ENCODE measurements at regions not wholly inside any gene's neighbourhood (a gene's known extent, or its start where the extent isn't known, plus 50 kb on each side); places are given as distances from the start of the nearest gene placed in this dataset.

DNA sequence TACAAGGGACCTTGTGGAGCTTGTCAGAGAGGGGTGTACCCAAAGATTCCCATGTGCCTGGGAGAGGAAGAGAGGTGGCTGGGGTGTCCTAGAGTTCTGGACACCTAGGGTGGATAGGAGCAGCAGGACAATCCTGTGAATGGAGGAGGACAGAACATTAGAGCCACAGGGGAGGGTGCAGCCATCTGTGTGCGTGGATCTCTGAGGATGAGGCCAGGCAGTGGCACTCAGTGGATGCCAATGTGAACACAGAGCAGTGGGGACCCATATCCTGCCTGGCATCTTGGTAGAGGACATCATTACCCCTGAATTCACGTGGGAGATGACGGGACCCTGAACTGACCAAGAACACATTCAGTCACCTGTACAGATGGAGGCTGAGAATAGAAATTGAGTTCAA, 205.3 kb downstream of the CD83 start:
- Histone ChIP-seq H3K27ac (no peak overlapping the region), H3K9me3 (no peaks in the 10 kb centered on the region), H3K27me3 (no peaks in the 10 kb centered on the region), H3K36me3 (no peaks in the 10 kb centered on the region), H3K4me3 (no peak overlapping the region), H3K4me1 (no peaks in the 10 kb centered on the region)
- WGBS, 2 donors, result 83 to 97% methylated on average over 3 of the region's 3 CpGs
- DNase-seq (no peak), ATAC-seq (ENCODE audit: low FRiP score in 2 of 2) (no peak)
- TF ChIP-seq POLR2A (IDR thresholded peaks at IDR 0.05) (no peak), POLR2AphosphoS5 (IDR thresholded peaks at IDR 0.05) (no peak), EP300 (IDR thresholded peaks at IDR 0.05) (no peak)
- TF ChIP-seq, protein P1, sequence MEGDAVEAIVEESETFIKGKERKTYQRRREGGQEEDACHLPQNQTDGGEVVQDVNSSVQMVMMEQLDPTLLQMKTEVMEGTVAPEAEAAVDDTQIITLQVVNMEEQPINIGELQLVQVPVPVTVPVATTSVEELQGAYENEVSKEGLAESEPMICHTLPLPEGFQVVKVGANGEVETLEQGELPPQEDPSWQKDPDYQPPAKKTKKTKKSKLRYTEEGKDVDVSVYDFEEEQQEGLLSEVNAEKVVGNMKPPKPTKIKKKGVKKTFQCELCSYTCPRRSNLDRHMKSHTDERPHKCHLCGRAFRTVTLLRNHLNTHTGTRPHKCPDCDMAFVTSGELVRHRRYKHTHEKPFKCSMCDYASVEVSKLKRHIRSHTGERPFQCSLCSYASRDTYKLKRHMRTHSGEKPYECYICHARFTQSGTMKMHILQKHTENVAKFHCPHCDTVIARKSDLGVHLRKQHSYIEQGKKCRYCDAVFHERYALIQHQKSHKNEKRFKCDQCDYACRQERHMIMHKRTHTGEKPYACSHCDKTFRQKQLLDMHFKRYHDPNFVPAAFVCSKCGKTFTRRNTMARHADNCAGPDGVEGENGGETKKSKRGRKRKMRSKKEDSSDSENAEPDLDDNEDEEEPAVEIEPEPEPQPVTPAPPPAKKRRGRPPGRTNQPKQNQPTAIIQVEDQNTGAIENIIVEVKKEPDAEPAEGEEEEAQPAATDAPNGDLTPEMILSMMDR (IDR thresholded peaks at IDR 0.05), result no peak

DNA sequence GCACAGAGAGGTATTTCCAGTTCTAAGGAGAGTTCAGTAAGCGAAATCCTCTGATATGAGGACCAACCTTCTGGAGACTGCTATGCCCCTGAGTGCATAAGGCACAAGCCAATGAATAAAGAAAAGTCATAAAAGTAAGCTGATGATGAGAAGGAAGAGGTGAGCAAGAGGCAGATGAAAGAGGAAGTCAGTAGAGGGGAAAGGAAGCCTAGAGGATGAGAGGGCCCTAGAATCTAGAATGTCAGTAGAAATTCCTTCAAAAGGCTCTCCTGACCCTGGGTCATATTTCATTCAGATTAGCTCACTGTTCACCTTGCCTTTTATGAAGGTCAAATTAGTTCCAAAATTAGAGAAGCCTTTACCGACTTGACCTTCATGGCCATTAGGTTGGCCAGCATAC, 209.2 kb downstream of the CD83 start:
- TF ChIP-seq EP300 (IDR thresholded peaks at IDR 0.05) (no peak), POLR2A (IDR thresholded peaks at IDR 0.05) (no peak), POLR2AphosphoS5 (IDR thresholded peaks at IDR 0.05) (no peak)
- TF ChIP-seq, protein P1 (IDR thresholded peaks at IDR 0.05), result no peak
- no peak for DNase-seq
- WGBS, 2 donors, result 82 to 89% methylated on average over 2 of the region's 2 CpGs
- no peak overlapping the region for H3K4me3 ChIP-seq
- no peaks in the 10 kb centered on the region for H3K4me1 ChIP-seq
- no peak for ATAC-seq (ENCODE audit: low FRiP score in 2 of 2)
- H3K27ac ChIP-seq, result no peak overlapping the region
- H3K9me3 ChIP-seq, result no peaks in the 10 kb centered on the region
- H3K36me3 ChIP-seq, result no peaks in the 10 kb centered on the region
- H3K27me3 ChIP-seq, result no peaks in the 10 kb centered on the region

DNA sequence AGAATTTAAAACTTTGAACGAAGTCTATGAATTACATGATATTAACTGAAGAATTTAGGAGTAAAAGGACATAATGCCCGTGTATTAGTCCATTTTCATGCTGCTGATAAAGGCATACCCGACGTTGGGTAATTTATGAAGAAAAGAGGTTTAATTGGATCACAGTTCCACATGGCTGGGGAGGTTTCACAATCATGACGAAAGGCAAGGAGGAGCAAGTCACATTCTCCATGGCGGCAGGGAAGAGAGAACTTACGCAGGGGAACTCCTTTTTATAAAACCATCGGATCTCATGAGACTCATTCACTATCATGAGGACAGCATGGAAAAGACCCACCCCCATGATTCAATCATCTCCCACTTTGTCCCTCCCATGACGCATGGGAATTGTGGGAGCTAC, 210.6 kb downstream of the CD83 start:
- Histone ChIP-seq H3K9me3 (no peaks in the 10 kb centered on the region), H3K27ac (no peak overlapping the region), H3K4me3 (no peak overlapping the region), H3K36me3 (no peaks in the 10 kb centered on the region), H3K27me3 (no peaks in the 10 kb centered on the region), H3K4me1 (no peaks in the 10 kb centered on the region)
- ATAC-seq (ENCODE audit: low FRiP score in 2 of 2), result peak in 1 of 2 donors; percentile 21
- 92 to 94% methylated on average over 9 of the region's 9 CpGs for WGBS, 2 donors
- DNase-seq, result no peak
- no peak for TF ChIP-seq POLR2A (IDR thresholded peaks at IDR 0.05)
- TF ChIP-seq POLR2AphosphoS5 (IDR thresholded peaks at IDR 0.05), result no peak
- TF ChIP-seq, protein P1 (IDR thresholded peaks at IDR 0.05), result no peak
- TF ChIP-seq EP300 (IDR thresholded peaks at IDR 0.05), result no peak

DNA sequence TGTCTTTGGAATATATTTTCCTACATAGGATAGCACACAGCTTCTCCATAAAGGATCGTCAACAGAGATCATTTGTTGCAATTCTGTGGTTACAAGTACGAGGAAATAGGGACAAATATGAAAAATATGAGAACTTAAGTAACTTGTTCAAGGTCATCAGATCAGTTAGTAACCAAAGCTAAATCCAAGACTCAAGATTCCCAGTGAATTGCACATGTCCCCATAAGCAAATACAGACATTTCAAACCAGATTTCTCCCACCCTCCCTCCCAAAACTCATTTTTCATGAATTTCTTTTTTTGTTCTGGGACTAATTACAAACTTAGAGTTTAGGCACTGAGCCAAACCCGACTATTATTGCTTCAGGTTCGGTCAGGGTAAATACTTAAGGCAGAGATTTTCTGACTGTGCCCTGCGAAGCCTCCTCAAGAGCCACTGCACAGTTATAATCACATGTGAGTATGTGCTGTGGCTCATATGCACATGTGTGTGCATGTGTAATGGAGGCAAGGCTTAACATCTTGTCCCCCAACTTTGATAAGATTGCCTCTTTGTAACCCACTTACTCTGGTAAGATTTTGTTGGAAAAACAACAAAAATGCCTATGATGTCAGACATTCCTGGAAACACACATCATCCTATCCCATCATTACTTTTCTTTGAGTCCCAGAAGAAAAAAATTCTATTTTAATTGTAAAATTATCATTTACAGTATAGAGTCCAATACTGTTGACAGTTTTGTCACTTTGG, 216.2 kb downstream of the CD83 start:
- TF ChIP-seq EP300 (IDR thresholded peaks at IDR 0.05) (no peak), POLR2AphosphoS5 (IDR thresholded peaks at IDR 0.05) (no peak), POLR2A (IDR thresholded peaks at IDR 0.05) (no peak)
- TF ChIP-seq, protein P1 (IDR thresholded peaks at IDR 0.05), result no peak
- Histone ChIP-seq H3K27me3 (no peaks in the 10 kb centered on the region), H3K27ac (no peak overlapping the region), H3K9me3 (no peaks in the 10 kb centered on the region), H3K36me3 (no peaks in the 10 kb centered on the region), H3K4me3 (no peak overlapping the region), H3K4me1 (peaks cover 0 to 6% (median 0%) of the 10 kb centered on the region in 4 donors)
- WGBS, 2 donors, result 39 to 46% methylated on average over 5 of the region's 5 CpGs
- no peak for ATAC-seq (ENCODE audit: low FRiP score in 2 of 2)
- no peak for DNase-seq

DNA sequence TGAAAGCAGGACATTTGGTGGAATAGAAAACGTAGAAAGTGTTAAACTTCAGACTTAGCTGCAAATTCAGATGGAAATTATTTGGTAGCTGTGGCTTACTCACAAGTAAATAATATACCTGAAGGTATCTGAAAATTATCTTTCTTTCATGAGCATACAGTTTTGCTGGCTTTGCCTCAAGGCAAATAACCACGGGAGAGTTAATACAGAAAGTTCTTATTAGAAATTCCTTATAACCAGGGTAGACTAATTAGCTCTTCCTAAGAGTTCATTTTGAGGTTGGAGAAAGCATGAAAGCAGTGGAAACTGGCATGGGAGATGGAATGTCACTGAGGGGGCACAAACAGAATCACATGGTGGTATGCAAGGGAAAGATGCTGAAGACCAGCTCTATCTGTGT, 217.5 kb downstream of the CD83 start:
- 89 to 91% methylated on average over 2 of the region's 2 CpGs for WGBS, 2 donors
- no peak for ATAC-seq (ENCODE audit: low FRiP score in 2 of 2)
- H3K4me1 ChIP-seq, result peaks cover 0 to 6% (median 1%) of the 10 kb centered on the region in 4 donors
- no peak for DNase-seq
- H3K9me3 ChIP-seq, result no peaks in the 10 kb centered on the region
- H3K4me3 ChIP-seq, result no peak overlapping the region
- H3K36me3 ChIP-seq, result no peaks in the 10 kb centered on the region
- no peak overlapping the region for H3K27ac ChIP-seq
- no peak for TF ChIP-seq POLR2A (IDR thresholded peaks at IDR 0.05)
- TF ChIP-seq, protein P1 (IDR thresholded peaks at IDR 0.05), result no peak
- no peak for TF ChIP-seq POLR2AphosphoS5 (IDR thresholded peaks at IDR 0.05)
- no peak for TF ChIP-seq EP300 (IDR thresholded peaks at IDR 0.05)
- no peaks in the 10 kb centered on the region for H3K27me3 ChIP-seq

All from upper lobe of left lung (tissue), 6 donors.